Mucosa of descending colon (tissue), 3 donors: ENCODE measurements at regions not wholly inside any gene's neighbourhood (a gene's known extent, or its start where the extent isn't known, plus 50 kb on each side); places are given as distances from the start of the nearest gene placed in this dataset.
"Not testable (repeated sequence)": the region's sequence is repeated elsewhere in the genome, so short reads cannot be mapped to it uniquely, and the experiment has no call there.

Source experiments
- ATAC-seq: fragments of 200-7000 bp; cut with Tn5 transposase; one replicate; pipeline ENCODE4 v1.9.1; 2020; ENCODE audit warnings: mild to moderate bottlenecking, moderate library complexity
- DNase-seq, 3 donors: peaks; one replicate each; pipeline ENCODE4 v3.0.0-alpha.2; 2020
- H3K36me3 ChIP-seq: fragments of 200-600 bp; one replicate; pipeline ENCODE4 v1.8.0; 2021; ENCODE audit warnings: low read depth, mild to moderate bottlenecking
- H3K4me1 ChIP-seq: fragments of 200-600 bp; one replicate; pipeline ENCODE4 v1.8.0; 2021; ENCODE audit warnings: low read depth, mild to moderate bottlenecking
- H3K4me3 ChIP-seq: fragments of 200-600 bp; one replicate; pipeline ENCODE4 v1.8.0; 2021; ENCODE audit warnings: mild to moderate bottlenecking
- H3K9me3 ChIP-seq: fragments of 200-600 bp; one replicate; pipeline ENCODE4 v1.8.0; 2021; ENCODE audit warnings: mild to moderate bottlenecking
- CTCF ChIP-seq: fragments of 200-600 bp; IDR thresholded peaks from one replicate; pipeline ENCODE4 v1.8.0; 2022; ENCODE audit warnings: antibody characterized with exemption, mild to moderate bottlenecking
- intact Hi-C, 2 donors: fragments of 100-400 bp; cut with DNase I in 1 of 2; cut with micrococcal nuclease in 1 of 2; formaldehyde crosslinking; loops; one replicate each; pipeline versions ENCODE4 v1.11.0 to v1.11.1; 2022; cut with DNase I, micrococcal nuclease
- donor health status: DM: no; HTN: no; CAD: no; lungs with moderate emphysema.
- donor health status: DM: no; HTN: no; CAD: no.
- donor health status: DM: no; HTN: yes; CAD: no.

- intact Hi-C loops: no loop called here
- DNase-seq: no peak
- no peak for ATAC-seq
- H3K9me3 ChIP-seq: peaks cover 20% of the 10 kb centered on the region
- no peaks in the 10 kb centered on the region for H3K36me3 ChIP-seq
- H3K4me3 ChIP-seq: no peak overlapping the region
- no peak for TF ChIP-seq CTCF
- no peaks in the 10 kb centered on the region for H3K4me1 ChIP-seq
These were observed 1771.7 kb upstream of the CDH9 start for GRCh38 chr5:28809811-28810750.

GRCh38 chr5:28808967-28809810 lies 1770.8 kb upstream of the CDH9 start:
- no peak for TF ChIP-seq CTCF
- intact Hi-C loops: no loop called here
- ATAC-seq (no peak), DNase-seq (no peak)
- peaks cover 20% of the 10 kb centered on the region for H3K9me3 ChIP-seq
- no peaks in the 10 kb centered on the region for H3K36me3 ChIP-seq
- no peaks in the 10 kb centered on the region for H3K4me1 ChIP-seq
- H3K4me3 ChIP-seq: no peak overlapping the region

GRCh38 chr5:28807195-28807729 lies 1768.9 kb upstream of the CDH9 start:
- intact Hi-C loops: no loop called here
- Histone ChIP-seq H3K9me3 (peaks cover 20% of the 10 kb centered on the region), H3K36me3 (no peaks in the 10 kb centered on the region), H3K4me3 (no peak overlapping the region), H3K4me1 (no peaks in the 10 kb centered on the region)
- ATAC-seq: no peak
- TF ChIP-seq CTCF: no peak
- no peak for DNase-seq

- H3K4me1 ChIP-seq, intact Hi-C loops, H3K4me3 ChIP-seq, H3K36me3 ChIP-seq, ATAC-seq, DNase-seq, H3K9me3 ChIP-seq: not testable (repeated sequence)
These were observed 1760.6 kb upstream of the CDH9 start for GRCh38 chr5:28799035-28799434.

- ATAC-seq (no peak), DNase-seq (no peak)
- Histone ChIP-seq H3K36me3 (no peaks in the 10 kb centered on the region), H3K4me3 (no peak overlapping the region), H3K9me3 (no peaks in the 10 kb centered on the region), H3K4me1 (no peaks in the 10 kb centered on the region)
- intact Hi-C loops: no loop called here
- no peak for TF ChIP-seq CTCF
These were observed 1750.6 kb upstream of the CDH9 start for GRCh38 chr5:28788954-28789353.
